CD4-positive, alpha-beta T cell (primary cell): ENCODE measurements at regions not wholly inside any gene's neighbourhood (a gene's known extent, or its start where the extent isn't known, plus 50 kb on each side); places are given as distances from the start of the nearest gene placed in this dataset.

ENCODE experiments used
- ATAC-seq: fragments of 200-7000 bp; cut with Tn5 transposase; one replicate; pipeline ENCODE4 v1.10.0; 2022; ENCODE audit warnings: mild to moderate bottlenecking; ENCODE audit not compliant: poor library complexity
- CTCF ChIA-PET: fragments of 350-600 bp; sonication (Branson Sonifier 250); formaldehyde crosslinking; loops from one replicate; lab custom pipeline; 2021; ENCODE audit warnings: antibody characterized with exemption, inconsistent platforms; lab: Charles Lee
- POLR2A ChIA-PET: fragments of 350-600 bp; sonication (Branson Sonifier 250); formaldehyde crosslinking; loops from one replicate; lab custom pipeline; 2021; ENCODE audit warnings: antibody characterized with exemption, inconsistent platforms; lab: Charles Lee
- DNase-seq, 14 experiments: peaks; one replicate each; pipeline ENCODE4 v3.0.0-alpha.2; 2013 to 2020; ENCODE audit warnings: mixed read lengths in 2 of 14
- H3K27ac ChIP-seq, 2 donors: one replicate each; pipeline versions ENCODE4 v1.5.1 to v1.7.0; 2013; ENCODE audit warnings: low read length in 2 of 2, low read depth in 1 of 2, mild to moderate bottlenecking in 1 of 2
- H3K27me3 ChIP-seq, 2 experiments: 1 replicate in 1 of 2; 2 replicates in 1 of 2; pipeline versions ENCODE4 v1.6.1 to v1.7.0; 2013; ENCODE audit warnings: low read length in 2 of 2, control low read depth in 1 of 2, mild to moderate bottlenecking in 1 of 2, moderate library complexity in 1 of 2; ENCODE audit not compliant: insufficient read depth in 2 of 2, control insufficient read depth in 1 of 2
- H3K36me3 ChIP-seq: one replicate; pipeline ENCODE4 v1.6.1; 2013; ENCODE audit warnings: low read length, control low read depth; ENCODE audit not compliant: insufficient read depth
- H3K4me1 ChIP-seq: one replicate; pipeline ENCODE4 v1.6.1; 2013; ENCODE audit warnings: low read length, control low read depth; ENCODE audit not compliant: insufficient read depth
- H3K4me3 ChIP-seq: one replicate; pipeline ENCODE4 v1.5.1; 2013; ENCODE audit warnings: mild to moderate bottlenecking, low read length, moderate library complexity
- H3K9me3 ChIP-seq, 2 experiments: 1 replicate in 1 of 2; 2 replicates in 1 of 2; pipeline versions ENCODE4 v1.6.1 to v1.7.0; 2013; ENCODE audit warnings: low read length in 2 of 2, mild to moderate bottlenecking in 2 of 2, control low read depth in 1 of 2, moderate library complexity in 1 of 2; ENCODE audit not compliant: control insufficient read depth in 1 of 2, insufficient read depth in 1 of 2
- H3K27ac Mint-ChIP-seq: one replicate; pipeline ENCODE4 v1.8.0; 2020; ENCODE audit warnings: mixed read lengths
- H3K27me3 Mint-ChIP-seq: one replicate; pipeline ENCODE4 v1.8.0; 2021; ENCODE audit warnings: mixed read lengths
- H3K36me3 Mint-ChIP-seq: one replicate; pipeline ENCODE4 v1.8.0; 2021; ENCODE audit warnings: low read depth, mixed read lengths
- H3K4me1 Mint-ChIP-seq: one replicate; pipeline ENCODE4 v1.8.0; 2021; ENCODE audit warnings: low read depth, mixed read lengths
- H3K4me3 Mint-ChIP-seq: one replicate; pipeline ENCODE4 v1.8.0; 2020; ENCODE audit warnings: mild to moderate bottlenecking, mixed read lengths
- H3K9me3 Mint-ChIP-seq: one replicate; pipeline ENCODE4 v1.8.0; 2020; ENCODE audit warnings: mixed read lengths
- intact Hi-C, 2 experiments: fragments of 100-400 bp; cut with DNase I in 1 of 2; cut with micrococcal nuclease in 1 of 2; formaldehyde crosslinking; loops; one replicate each; pipeline versions ENCODE4 v1.15.1 to v1.9.0; 2023 to 2025; cut with DNase I, micrococcal nuclease
- TF ChIP-seq, protein P1 (sequence below): fragments of 200-600 bp; IDR thresholded peaks from one replicate; pipeline ENCODE4 v1.8.0; 2022; ENCODE audit warnings: antibody characterized with exemption, mild to moderate bottlenecking

DNA sequence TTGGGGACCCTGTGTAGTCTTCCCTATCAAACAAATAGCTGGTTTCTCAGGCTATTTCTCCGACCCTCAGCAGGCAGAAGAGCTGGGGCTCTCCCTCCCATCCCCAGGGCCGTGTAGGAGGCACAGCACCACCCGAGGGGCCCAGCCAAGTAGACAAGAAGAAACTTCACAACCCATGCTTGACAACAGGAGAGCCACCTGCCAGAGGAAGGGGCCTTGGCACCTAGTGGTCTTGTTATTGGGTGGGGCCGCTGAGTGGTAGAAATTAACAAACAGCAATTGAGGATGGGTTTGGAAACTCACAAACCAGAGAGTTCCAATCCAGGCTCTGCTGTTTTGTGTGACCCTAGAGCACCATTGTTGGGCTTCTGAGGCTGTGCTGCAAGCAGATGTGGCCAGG, 108.5 kb upstream of the CHD6 start:
- CTCF ChIA-PET: no interaction called here
- no peaks in the 10 kb centered on the region for H3K27me3 ChIP-seq
- no peak overlapping the region for H3K27ac ChIP-seq
- no peaks in the 10 kb centered on the region for H3K36me3 Mint-ChIP-seq
- no peak for ATAC-seq
- H3K4me3 ChIP-seq: no peak overlapping the region
- intact Hi-C loops: no loop called here
- TF ChIP-seq, protein P1, sequence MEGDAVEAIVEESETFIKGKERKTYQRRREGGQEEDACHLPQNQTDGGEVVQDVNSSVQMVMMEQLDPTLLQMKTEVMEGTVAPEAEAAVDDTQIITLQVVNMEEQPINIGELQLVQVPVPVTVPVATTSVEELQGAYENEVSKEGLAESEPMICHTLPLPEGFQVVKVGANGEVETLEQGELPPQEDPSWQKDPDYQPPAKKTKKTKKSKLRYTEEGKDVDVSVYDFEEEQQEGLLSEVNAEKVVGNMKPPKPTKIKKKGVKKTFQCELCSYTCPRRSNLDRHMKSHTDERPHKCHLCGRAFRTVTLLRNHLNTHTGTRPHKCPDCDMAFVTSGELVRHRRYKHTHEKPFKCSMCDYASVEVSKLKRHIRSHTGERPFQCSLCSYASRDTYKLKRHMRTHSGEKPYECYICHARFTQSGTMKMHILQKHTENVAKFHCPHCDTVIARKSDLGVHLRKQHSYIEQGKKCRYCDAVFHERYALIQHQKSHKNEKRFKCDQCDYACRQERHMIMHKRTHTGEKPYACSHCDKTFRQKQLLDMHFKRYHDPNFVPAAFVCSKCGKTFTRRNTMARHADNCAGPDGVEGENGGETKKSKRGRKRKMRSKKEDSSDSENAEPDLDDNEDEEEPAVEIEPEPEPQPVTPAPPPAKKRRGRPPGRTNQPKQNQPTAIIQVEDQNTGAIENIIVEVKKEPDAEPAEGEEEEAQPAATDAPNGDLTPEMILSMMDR: no peak
- H3K4me1 ChIP-seq: no peaks in the 10 kb centered on the region
- no peaks in the 10 kb centered on the region for H3K9me3 Mint-ChIP-seq
- H3K4me1 Mint-ChIP-seq: no peaks in the 10 kb centered on the region
- H3K27ac Mint-ChIP-seq: no peak overlapping the region
- no peak for DNase-seq
- H3K9me3 ChIP-seq: peaks cover 0 to 4% of the 10 kb centered on the region in 2 experiments
- no peaks in the 10 kb centered on the region for H3K36me3 ChIP-seq
- H3K27me3 Mint-ChIP-seq: no peaks in the 10 kb centered on the region
- H3K4me3 Mint-ChIP-seq: no peak overlapping the region
- POLR2A ChIA-PET: no interaction called here

DNA sequence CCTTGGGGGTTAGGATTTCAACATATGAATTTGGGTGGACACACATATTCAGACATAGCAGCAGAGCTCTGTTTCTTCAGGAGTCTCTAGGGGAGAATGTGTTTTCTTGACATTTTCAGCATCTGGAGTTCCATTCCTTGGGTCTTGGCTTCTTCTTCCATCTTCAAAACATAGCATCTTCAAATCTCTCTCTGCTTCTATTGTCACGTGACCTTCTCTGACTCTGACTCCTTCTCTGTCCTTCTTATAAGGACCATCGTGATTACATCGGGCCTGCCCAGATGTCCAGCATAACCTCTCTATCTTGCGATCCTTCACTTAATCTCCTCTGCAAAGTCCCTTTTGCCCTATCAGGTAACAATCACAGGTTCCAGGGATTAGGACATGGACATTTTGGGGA, 101.0 kb upstream of the CHD6 start:
- Mint-ChIP-seq H3K4me3 (no peak overlapping the region), H3K36me3 (no peaks in the 10 kb centered on the region), H3K9me3 (no peaks in the 10 kb centered on the region), H3K27ac (no peak overlapping the region), H3K27me3 (peaks cover 5% of the 10 kb centered on the region), H3K4me1 (no peaks in the 10 kb centered on the region)
- Histone ChIP-seq H3K9me3 (peaks cover 0 to 4% of the 10 kb centered on the region in 2 experiments), H3K36me3 (no peaks in the 10 kb centered on the region), H3K27me3 (no peaks in the 10 kb centered on the region), H3K27ac (no peak overlapping the region), H3K4me1 (no peaks in the 10 kb centered on the region), H3K4me3 (no peak overlapping the region)
- intact Hi-C loops: no loop called here
- ChIA-PET POLR2A (no interaction called here), CTCF (no interaction called here)
- DNase-seq (no peak), ATAC-seq (no peak)
- TF ChIP-seq, protein P1: no peak

DNA sequence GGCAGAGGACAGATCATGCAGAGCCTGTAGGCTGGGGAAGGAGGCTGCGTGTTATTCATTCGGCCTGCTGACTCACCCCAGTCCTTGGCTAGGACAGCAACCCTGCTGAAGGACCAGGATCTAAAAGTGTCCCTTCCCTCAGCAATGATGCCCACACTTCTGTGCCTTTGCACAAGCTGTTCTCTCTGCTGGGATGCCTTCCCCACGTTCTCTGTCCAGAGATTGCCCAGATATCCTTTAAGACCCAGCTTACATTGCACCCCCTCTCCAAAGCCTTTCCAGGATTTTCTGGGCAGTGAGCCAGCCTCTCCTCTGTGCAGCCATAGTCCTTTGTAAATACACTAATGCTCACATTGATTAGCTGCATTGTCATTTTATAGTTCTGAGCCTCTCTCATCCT, 99.3 kb upstream of the CHD6 start:
- DNase-seq (no peak), ATAC-seq (no peak)
- H3K27me3 Mint-ChIP-seq: peaks cover 5% of the 10 kb centered on the region
- CTCF ChIA-PET: no interaction called here
- TF ChIP-seq, protein P1: no peak
- Histone ChIP-seq H3K4me3 (no peak overlapping the region), H3K36me3 (no peaks in the 10 kb centered on the region), H3K27me3 (no peaks in the 10 kb centered on the region), H3K4me1 (no peaks in the 10 kb centered on the region), H3K9me3 (no peaks in the 10 kb centered on the region), H3K27ac (no peak overlapping the region)
- H3K4me3 Mint-ChIP-seq: no peak overlapping the region
- no peaks in the 10 kb centered on the region for H3K4me1 Mint-ChIP-seq
- intact Hi-C loops: no loop called here
- POLR2A ChIA-PET: no interaction called here
- no peak overlapping the region for H3K27ac Mint-ChIP-seq
- H3K9me3 Mint-ChIP-seq: no peaks in the 10 kb centered on the region
- no peaks in the 10 kb centered on the region for H3K36me3 Mint-ChIP-seq
